ENCODE measurements at regions not wholly inside any gene's neighbourhood (a gene's known extent, or its start where the extent isn't known, plus 50 kb on each side); places are given as distances from the start of the nearest gene placed in this dataset.

DNA sequence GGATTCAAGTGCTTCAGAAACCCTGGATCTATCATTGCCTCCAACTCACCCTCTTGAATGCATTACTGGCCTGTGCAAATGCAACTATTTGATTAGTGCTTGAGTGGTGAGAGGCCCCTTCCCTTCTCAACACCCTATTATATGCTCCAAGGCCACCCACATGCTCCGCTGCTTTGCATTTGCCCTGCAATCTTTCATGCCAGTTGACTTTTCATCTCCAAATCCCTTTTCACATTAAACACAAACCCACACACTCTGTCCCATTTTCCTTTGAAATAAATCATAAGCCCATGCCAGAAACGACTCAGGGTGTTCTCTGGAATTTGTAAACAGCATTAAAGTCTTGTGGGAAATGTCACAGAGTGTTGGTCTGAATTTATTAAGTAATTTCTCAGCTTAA lies 78.9 kb upstream of the CTTNBP2NL start:
- Histone ChIP-seq H3K27me3 (ENCODE audit: control insufficient read depth in 1 of 2, insufficient read depth in 2 of 2, low read length in 1 of 2) (no peaks in the 10 kb centered on the region), H3K27ac (ENCODE audit: low read depth in 1 of 2, low read length in 2 of 2) (no peak overlapping the region), H3K4me3 (ENCODE audit: low read length in 2 of 2) (no peak overlapping the region), H3K4me1 (ENCODE audit: control insufficient read depth in 1 of 2, insufficient read depth in 2 of 2, low read length in 2 of 2) (peaks cover 0 to 1% of the 10 kb centered on the region in 2 donors), H3K9me3 (ENCODE audit: control insufficient read depth, low read length) (no peaks in the 10 kb centered on the region), H3K36me3 (ENCODE audit: control insufficient read depth in 1 of 2, insufficient read depth in 2 of 2, low read length in 1 of 2) (no peaks in the 10 kb centered on the region)
- 30 to 32% methylated on average over 2 of the region's 2 CpGs for WGBS, 2 donors
- ATAC-seq (ENCODE audit: low FRiP score) (peak; percentile 50), DNase-seq (no peak)
- intact Hi-C loops (cut with DNase I), result no loop called here

GRCh38 chr1:112317611-112318062 lies 78.4 kb upstream of the CTTNBP2NL start:
- DNase-seq (no peak), ATAC-seq (ENCODE audit: low FRiP score) (no peak)
- no peaks in the 10 kb centered on the region for H3K9me3 ChIP-seq (ENCODE audit: control insufficient read depth, low read length)
- 14 to 22% methylated on average over 6 of the region's 6 CpGs for WGBS, 2 donors
- H3K27ac ChIP-seq (ENCODE audit: low read depth in 1 of 2, low read length in 2 of 2), result no peak overlapping the region
- no peaks in the 10 kb centered on the region for H3K27me3 ChIP-seq (ENCODE audit: control insufficient read depth in 1 of 2, insufficient read depth in 2 of 2, low read length in 1 of 2)
- H3K4me3 ChIP-seq (ENCODE audit: low read length in 2 of 2), result no peak overlapping the region
- intact Hi-C loops (cut with DNase I), result no loop called here
- no peaks in the 10 kb centered on the region for H3K36me3 ChIP-seq (ENCODE audit: control insufficient read depth in 1 of 2, insufficient read depth in 2 of 2, low read length in 1 of 2)
- H3K4me1 ChIP-seq (ENCODE audit: control insufficient read depth in 1 of 2, insufficient read depth in 2 of 2, low read length in 2 of 2), result peaks cover 0 to 1% of the 10 kb centered on the region in 2 donors

- Histone ChIP-seq H3K27me3 (ENCODE audit: control insufficient read depth in 1 of 2, insufficient read depth in 2 of 2, low read length in 1 of 2) (no peaks in the 10 kb centered on the region), H3K27ac (ENCODE audit: low read depth in 1 of 2, low read length in 2 of 2) (no peak overlapping the region), H3K36me3 (ENCODE audit: control insufficient read depth in 1 of 2, insufficient read depth in 2 of 2, low read length in 1 of 2) (no peaks in the 10 kb centered on the region), H3K9me3 (ENCODE audit: control insufficient read depth, low read length) (no peaks in the 10 kb centered on the region), H3K4me1 (ENCODE audit: control insufficient read depth in 1 of 2, insufficient read depth in 2 of 2, low read length in 2 of 2) (peaks cover 0 to 1% of the 10 kb centered on the region in 2 donors), H3K4me3 (ENCODE audit: low read length in 2 of 2) (no peak overlapping the region)
- intact Hi-C loops (cut with DNase I), result no loop called here
- DNase-seq, result no peak
- no peak for ATAC-seq (ENCODE audit: low FRiP score)
- WGBS, 2 donors, result 90 to 95% methylated on average over 2 of the region's 2 CpGs
These were observed 77.8 kb upstream of the CTTNBP2NL start for GRCh38 chr1:112318263-112318662.

- no peak for ATAC-seq (ENCODE audit: low FRiP score)
- no peak for DNase-seq
- no peak overlapping the region for H3K4me3 ChIP-seq (ENCODE audit: low read length in 2 of 2)
- H3K4me1 ChIP-seq (ENCODE audit: control insufficient read depth in 1 of 2, insufficient read depth in 2 of 2, low read length in 2 of 2), result peaks cover 0 to 1% of the 10 kb centered on the region in 2 donors
- no peak overlapping the region for H3K27ac ChIP-seq (ENCODE audit: low read depth in 1 of 2, low read length in 2 of 2)
- no peaks in the 10 kb centered on the region for H3K9me3 ChIP-seq (ENCODE audit: control insufficient read depth, low read length)
- H3K27me3 ChIP-seq (ENCODE audit: control insufficient read depth in 1 of 2, insufficient read depth in 2 of 2, low read length in 1 of 2), result no peaks in the 10 kb centered on the region
- no peaks in the 10 kb centered on the region for H3K36me3 ChIP-seq (ENCODE audit: control insufficient read depth in 1 of 2, insufficient read depth in 2 of 2, low read length in 1 of 2)
- 70 to 74% methylated on average over 3 of the region's 3 CpGs for WGBS, 2 donors
- intact Hi-C loops (cut with DNase I), result no loop called here
These were observed 77.2 kb upstream of the CTTNBP2NL start for GRCh38 chr1:112318698-112319370.

- no peak overlapping the region for H3K27ac ChIP-seq (ENCODE audit: low read depth in 1 of 2, low read length in 2 of 2)
- no peaks in the 10 kb centered on the region for H3K36me3 ChIP-seq (ENCODE audit: control insufficient read depth in 1 of 2, insufficient read depth in 2 of 2, low read length in 1 of 2)
- no peaks in the 10 kb centered on the region for H3K9me3 ChIP-seq (ENCODE audit: control insufficient read depth, low read length)
- H3K4me3 ChIP-seq (ENCODE audit: low read length in 2 of 2), result no peak overlapping the region
- 82 to 83% methylated on average over 6 of the region's 6 CpGs for WGBS, 2 donors
- intact Hi-C loops (cut with DNase I), result no loop called here
- ATAC-seq (ENCODE audit: low FRiP score) (no peak), DNase-seq (no peak)
- H3K4me1 ChIP-seq (ENCODE audit: control insufficient read depth in 1 of 2, insufficient read depth in 2 of 2, low read length in 2 of 2), result peaks cover 0 to 1% of the 10 kb centered on the region in 2 donors
- no peaks in the 10 kb centered on the region for H3K27me3 ChIP-seq (ENCODE audit: control insufficient read depth in 1 of 2, insufficient read depth in 2 of 2, low read length in 1 of 2)
These were observed 76.5 kb upstream of the CTTNBP2NL start for GRCh38 chr1:112319371-112320040.

DNA sequence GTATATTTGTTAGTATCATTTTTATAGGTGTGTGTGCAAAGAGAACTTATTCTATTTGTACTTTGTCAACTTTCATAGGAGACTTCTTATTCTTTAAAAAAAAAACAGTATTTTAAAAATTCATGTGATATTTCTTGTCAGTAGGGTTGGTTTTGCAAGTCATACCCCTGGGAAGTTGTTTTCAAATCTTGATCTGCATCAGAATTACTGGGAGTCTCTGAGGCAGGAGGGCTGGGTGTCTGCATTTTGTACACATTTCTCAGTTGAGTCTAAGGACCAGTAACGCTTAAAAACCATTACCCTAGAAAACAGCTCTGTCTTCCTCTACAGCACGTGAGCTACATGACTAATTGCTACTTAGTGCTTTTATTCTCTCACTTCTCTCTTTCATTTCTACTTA lies 76.0 kb upstream of the CTTNBP2NL start:
- WGBS, 2 donors, result 74% methylated on average over 2 of the region's 2 CpGs
- no peak for ATAC-seq (ENCODE audit: low FRiP score)
- peaks cover 0 to 1% of the 10 kb centered on the region in 2 donors for H3K4me1 ChIP-seq (ENCODE audit: control insufficient read depth in 1 of 2, insufficient read depth in 2 of 2, low read length in 2 of 2)
- H3K9me3 ChIP-seq (ENCODE audit: control insufficient read depth, low read length), result no peaks in the 10 kb centered on the region
- H3K36me3 ChIP-seq (ENCODE audit: control insufficient read depth in 1 of 2, insufficient read depth in 2 of 2, low read length in 1 of 2), result no peaks in the 10 kb centered on the region
- no peak overlapping the region for H3K4me3 ChIP-seq (ENCODE audit: low read length in 2 of 2)
- DNase-seq, result no peak
- intact Hi-C loops (cut with DNase I), result no loop called here
- H3K27ac ChIP-seq (ENCODE audit: low read depth in 1 of 2, low read length in 2 of 2), result no peak overlapping the region
- H3K27me3 ChIP-seq (ENCODE audit: control insufficient read depth in 1 of 2, insufficient read depth in 2 of 2, low read length in 1 of 2), result no peaks in the 10 kb centered on the region

DNA sequence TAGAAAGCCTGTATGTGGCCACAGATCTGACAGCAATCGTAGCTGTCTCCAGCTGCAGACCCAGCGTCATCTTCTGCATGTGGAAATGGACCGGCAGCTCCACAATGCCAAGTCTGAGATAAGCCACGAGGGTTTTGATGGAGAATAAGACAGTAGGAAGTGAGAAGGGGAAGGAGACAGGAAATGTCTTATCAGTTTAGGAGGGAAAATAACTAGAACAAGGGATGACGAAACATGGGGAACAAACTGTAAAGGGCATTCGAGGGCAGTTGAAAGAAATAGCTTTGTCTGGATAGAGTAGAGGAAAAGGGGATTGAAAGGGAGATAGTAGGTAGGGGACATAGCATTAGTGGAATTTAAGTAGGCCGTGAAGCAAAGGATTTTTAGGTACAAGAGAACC lies 74.0 kb upstream of the CTTNBP2NL start:
- H3K4me1 ChIP-seq (ENCODE audit: control insufficient read depth in 1 of 2, insufficient read depth in 2 of 2, low read length in 2 of 2), result peaks cover 0 to 1% of the 10 kb centered on the region in 2 donors
- no peak overlapping the region for H3K4me3 ChIP-seq (ENCODE audit: low read length in 2 of 2)
- H3K36me3 ChIP-seq (ENCODE audit: control insufficient read depth in 1 of 2, insufficient read depth in 2 of 2, low read length in 1 of 2), result no peaks in the 10 kb centered on the region
- no peak overlapping the region for H3K27ac ChIP-seq (ENCODE audit: low read depth in 1 of 2, low read length in 2 of 2)
- H3K9me3 ChIP-seq (ENCODE audit: control insufficient read depth, low read length), result no peaks in the 10 kb centered on the region
- no peak for DNase-seq
- H3K27me3 ChIP-seq (ENCODE audit: control insufficient read depth in 1 of 2, insufficient read depth in 2 of 2, low read length in 1 of 2), result no peaks in the 10 kb centered on the region
- intact Hi-C loops (cut with DNase I), result no loop called here
- 55 to 65% methylated on average over 7 of the region's 7 CpGs for WGBS, 2 donors
- no peak for ATAC-seq (ENCODE audit: low FRiP score)

DNA sequence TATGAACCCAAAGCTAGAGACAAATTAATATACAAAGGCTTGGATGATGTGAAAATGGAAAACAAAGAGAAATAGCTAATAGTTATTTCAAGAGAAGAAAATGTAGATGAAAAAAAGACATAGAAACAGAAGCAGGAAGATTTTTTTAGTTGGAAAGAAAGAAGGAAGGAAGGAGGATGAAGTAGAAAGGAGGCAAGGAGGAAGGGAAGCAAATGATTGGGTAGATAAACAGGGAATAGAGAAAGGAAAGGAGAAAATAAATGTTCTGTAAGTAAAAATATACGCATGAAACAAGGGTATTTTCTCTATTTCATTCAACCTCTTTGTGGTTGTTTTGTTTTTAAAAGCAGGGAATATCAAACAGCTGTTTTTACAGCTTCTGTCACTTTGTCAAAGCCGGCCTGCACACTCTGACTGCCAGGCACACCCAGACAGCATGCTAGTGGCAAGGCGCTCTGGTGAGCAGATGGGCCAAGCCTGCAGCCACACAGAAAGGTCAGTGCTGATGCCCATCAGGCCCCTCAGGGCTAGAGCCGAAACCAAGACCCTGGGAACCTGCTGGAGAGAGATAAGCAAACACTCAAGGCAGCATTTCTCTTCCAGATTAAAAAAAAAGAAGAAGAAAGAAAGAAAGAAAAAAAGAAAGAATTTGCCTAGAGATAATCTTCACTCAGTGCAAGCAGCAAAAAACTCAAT lies 72.9 kb upstream of the CTTNBP2NL start:
- Histone ChIP-seq H3K27me3 (ENCODE audit: control insufficient read depth in 1 of 2, insufficient read depth in 2 of 2, low read length in 1 of 2) (no peaks in the 10 kb centered on the region), H3K27ac (ENCODE audit: low read depth in 1 of 2, low read length in 2 of 2) (no peak overlapping the region), H3K9me3 (ENCODE audit: control insufficient read depth, low read length) (no peaks in the 10 kb centered on the region), H3K4me1 (ENCODE audit: control insufficient read depth in 1 of 2, insufficient read depth in 2 of 2, low read length in 2 of 2) (peaks cover 0 to 1% of the 10 kb centered on the region in 2 donors), H3K36me3 (ENCODE audit: control insufficient read depth in 1 of 2, insufficient read depth in 2 of 2, low read length in 1 of 2) (no peaks in the 10 kb centered on the region), H3K4me3 (ENCODE audit: low read length in 2 of 2) (no peak overlapping the region)
- ATAC-seq (ENCODE audit: low FRiP score) (no peak), DNase-seq (no peak)
- intact Hi-C loops (cut with DNase I), result no loop called here
- WGBS, 2 donors, result 59 to 73% methylated on average over 4 of the region's 4 CpGs

Measured in aorta (tissue), 5 donors.